Muscle of leg (tissue), 3 donors: ENCODE measurements at regions not wholly inside any gene's neighbourhood (a gene's known extent, or its start where the extent isn't known, plus 50 kb on each side); places are given as distances from the start of the nearest gene placed in this dataset.
"Not testable (repeated sequence)": the region's sequence is repeated elsewhere in the genome, so short reads cannot be mapped to it uniquely, and the experiment has no call there.

Source experiments
- DNase-seq: peaks from one replicate; pipeline ENCODE4 v3.0.0; 2013
- H3K27ac ChIP-seq: one replicate; pipeline ENCODE4 v1.5.1; 2013; ENCODE audit warnings: mild to moderate bottlenecking, low read length, control low read depth
- H3K27me3 ChIP-seq: one replicate; pipeline ENCODE4 v1.6.1; 2013; ENCODE audit warnings: low read length; ENCODE audit not compliant: control insufficient read depth, insufficient read depth
- H3K36me3 ChIP-seq: one replicate; pipeline ENCODE4 v1.6.1; 2013; ENCODE audit warnings: low read length; ENCODE audit not compliant: control insufficient read depth, insufficient read depth
- H3K4me1 ChIP-seq: one replicate; pipeline ENCODE4 v1.6.1; 2013; ENCODE audit warnings: low read length; ENCODE audit not compliant: control insufficient read depth, insufficient read depth
- H3K4me3 ChIP-seq: one replicate; pipeline ENCODE4 v1.5.1; 2013; ENCODE audit warnings: low read length, control low read depth
- H3K9me3 ChIP-seq: replicated peaks from 2 replicates; pipeline ENCODE4 v1.6.1; 2013; ENCODE audit warnings: low read depth, low read length; ENCODE audit not compliant: control insufficient read depth
- WGBS: methylation state at CpG from one replicate; pipeline ENCODE4 v1.1.5; 2013; ENCODE audit warnings: missing lambda C conversion rate; ENCODE audit not compliant: insufficient coverage; 5-methylcytosine and 5-hydroxymethylcytosine counted together

GRCh38 chr5:173486355-173487225 is 129.9 kb downstream of the BOD1 start:
- DNase-seq: no peak

GRCh38 chr5:173484569-173484968 is 131.9 kb downstream of the BOD1 start:
- H3K27ac ChIP-seq: no peak overlapping the region
- DNase-seq: no peak
- H3K36me3 ChIP-seq: no peaks in the 10 kb centered on the region
- 59% methylated on average over 8 of the region's 10 CpGs for WGBS
- H3K4me3 ChIP-seq: no peak overlapping the region
- H3K4me1 ChIP-seq: no peaks in the 10 kb centered on the region
- H3K9me3 ChIP-seq: no peaks in the 10 kb centered on the region
- H3K27me3 ChIP-seq: peaks cover 3% of the 10 kb centered on the region

More at GRCh38 chr5:173486355-173487225, 129.9 kb downstream of the BOD1 start:
- Histone ChIP-seq H3K27me3 (peaks cover 2% of the 10 kb centered on the region), H3K27ac (no peak overlapping the region), H3K4me1 (peaks cover 4% of the 10 kb centered on the region), H3K4me3 (no peak overlapping the region), H3K9me3 (no peaks in the 10 kb centered on the region), H3K36me3 (no peaks in the 10 kb centered on the region)
- 71% methylated on average over 3 of the region's 6 CpGs for WGBS

GRCh38 chr5:173483599-173483998 is 132.9 kb downstream of the BOD1 start:
- not testable (repeated sequence) for H3K27ac ChIP-seq, H3K27me3 ChIP-seq, H3K4me3 ChIP-seq, H3K36me3 ChIP-seq, H3K4me1 ChIP-seq, H3K9me3 ChIP-seq, DNase-seq
- 97% methylated on average over 3 of the region's 3 CpGs for WGBS

GRCh38 chr5:173483160-173483559 is 133.3 kb downstream of the BOD1 start:
- WGBS: 90% methylated on average over 1 of the region's 4 CpGs
- H3K27ac ChIP-seq: no peak overlapping the region
- H3K9me3 ChIP-seq: no peaks in the 10 kb centered on the region

GRCh38 chr5:173481821-173482220 is 134.6 kb downstream of the BOD1 start:
- WGBS: 81% methylated on average over 5 of the region's 5 CpGs
- DNase-seq: no peak
- Histone ChIP-seq H3K27ac (no peak overlapping the region), H3K27me3 (peaks cover 6% of the 10 kb centered on the region), H3K4me3 (no peak overlapping the region), H3K4me1 (peaks cover 12% of the 10 kb centered on the region), H3K36me3 (no peaks in the 10 kb centered on the region), H3K9me3 (no peaks in the 10 kb centered on the region)

More at GRCh38 chr5:173483160-173483559, 133.3 kb downstream of the BOD1 start:
- DNase-seq: no peak
- Histone ChIP-seq H3K27me3 (peaks cover 6% of the 10 kb centered on the region), H3K36me3 (no peaks in the 10 kb centered on the region), H3K4me3 (no peak overlapping the region), H3K4me1 (peaks cover 4% of the 10 kb centered on the region)

GRCh38 chr5:173480896-173481295 is 135.6 kb downstream of the BOD1 start:
- no peaks in the 10 kb centered on the region for H3K9me3 ChIP-seq
- peaks cover 12% of the 10 kb centered on the region for H3K4me1 ChIP-seq
- H3K4me3 ChIP-seq: no peak overlapping the region
- peaks cover 6% of the 10 kb centered on the region for H3K27me3 ChIP-seq
- no peak for DNase-seq
- H3K36me3 ChIP-seq: no peaks in the 10 kb centered on the region
- H3K27ac ChIP-seq: no peak overlapping the region

- H3K27me3 ChIP-seq: peaks cover 6% of the 10 kb centered on the region
- no peak overlapping the region for H3K27ac ChIP-seq
- H3K4me1 ChIP-seq: peaks cover 18% of the 10 kb centered on the region
- WGBS: 40% methylated on average over 2 of the region's 3 CpGs
- H3K9me3 ChIP-seq: no peaks in the 10 kb centered on the region
- DNase-seq: no peak
- H3K4me3 ChIP-seq: no peak overlapping the region
- H3K36me3 ChIP-seq: no peaks in the 10 kb centered on the region
Measured at GRCh38 chr5:173479711-173480110, 136.7 kb downstream of the BOD1 start.

GRCh38 chr5:173477345-173478040 is 139.0 kb downstream of the BOD1 start:
- H3K27ac ChIP-seq: no peak overlapping the region
- DNase-seq: no peak
- no peaks in the 10 kb centered on the region for H3K36me3 ChIP-seq
- peaks cover 4% of the 10 kb centered on the region for H3K27me3 ChIP-seq
- no peak overlapping the region for H3K4me3 ChIP-seq
- 52% methylated on average over 8 of the region's 13 CpGs for WGBS
- H3K4me1 ChIP-seq: peaks cover 35% of the 10 kb centered on the region
- no peaks in the 10 kb centered on the region for H3K9me3 ChIP-seq

- Histone ChIP-seq H3K4me1 (peaks cover 39% of the 10 kb centered on the region), H3K27ac (no peak overlapping the region), H3K4me3 (no peak overlapping the region), H3K9me3 (no peaks in the 10 kb centered on the region), H3K27me3 (peaks cover 4% of the 10 kb centered on the region), H3K36me3 (no peaks in the 10 kb centered on the region)
- no CpG with 5 or more reads among the region's 2 CpGs for WGBS
- no peak for DNase-seq
Measured at GRCh38 chr5:173475780-173476179, 140.7 kb downstream of the BOD1 start.

GRCh38 chr5:173474881-173475287 is 141.6 kb downstream of the BOD1 start:
- Histone ChIP-seq H3K9me3 (no peaks in the 10 kb centered on the region), H3K27me3 (peaks cover 2% of the 10 kb centered on the region), H3K27ac (no peak overlapping the region), H3K4me3 (no peak overlapping the region), H3K4me1 (peaks cover 39% of the 10 kb centered on the region), H3K36me3 (no peaks in the 10 kb centered on the region)
- no peak for DNase-seq
- 20% methylated on average over 1 of the region's 5 CpGs for WGBS
